Endothelial cell of umbilical vein (primary cell): ENCODE measurements at regions not wholly inside any gene's neighbourhood (a gene's known extent, or its start where the extent isn't known, plus 50 kb on each side); places are given as distances from the start of the nearest gene placed in this dataset.

Experiments used
- BruUV-seq: library from RNA; stranded (reverse); fragments of 400-500 nt; replicated peaks from 2 replicates; lab custom pipeline; 2021; lab: Mats Ljungman, UMichigan
- CTCF ChIA-PET: fragments of 300-600, 350-600 bp; sonication (Branson Sonifier 250); formaldehyde crosslinking; loops from one replicate; lab custom pipeline; 2021; ENCODE audit warnings: antibody characterized with exemption, inconsistent platforms; lab: Charles Lee
- POLR2A ChIA-PET: fragments of 300-600, 350-600 bp; sonication (Branson Sonifier 250); formaldehyde crosslinking; loops from one replicate; lab custom pipeline; 2021; ENCODE audit warnings: antibody characterized with exemption, inconsistent platforms; lab: Charles Lee
- DNase-seq: peaks from one replicate; pipeline ENCODE4 v3.0.0-alpha.2; 2011; ENCODE audit warnings: low read depth, low spot score
- FAIRE-seq: peaks from 2 replicates; lab custom pipeline; 2011; peaks lifted over from hg19 to GRCh38; lab: Jason Lieb, UNC
- H2AFZ ChIP-seq: 2 replicates; pipeline ENCODE4 v1.6.0; 2012; ENCODE audit warnings: low read depth, low read length, control low read depth, inconsistent platforms
- H3K27ac ChIP-seq: 2 replicates; pipeline ENCODE4 v1.5.1; 2011; ENCODE audit warnings: low read depth, mild to moderate bottlenecking, control low read depth, low read length, moderate library complexity; ENCODE audit not compliant: insufficient read depth
- H3K27me3 ChIP-seq, 2 experiments: 2 replicates each; pipeline versions ENCODE4 v1.6.0 to v1.6.1; 2011; ENCODE audit warnings: low read length in 2 of 2, mixed read lengths in 1 of 2; ENCODE audit not compliant: control insufficient read depth in 2 of 2, insufficient read depth in 2 of 2
- H3K36me3 ChIP-seq, 2 experiments: 2 replicates in 1 of 2; 3 replicates in 1 of 2; pipeline ENCODE4 v1.5.1; 2011; ENCODE audit warnings: low read length in 2 of 2, mild to moderate bottlenecking in 1 of 2, moderate library complexity in 1 of 2; ENCODE audit not compliant: control insufficient read depth in 2 of 2, insufficient read depth in 2 of 2; ENCODE audit errors: extremely low read depth in 1 of 2
- H3K4me1 ChIP-seq: 3 replicates; pipeline ENCODE4 v1.5.1; 2011; ENCODE audit warnings: mild to moderate bottlenecking, low read length; ENCODE audit not compliant: control insufficient read depth, insufficient read depth; ENCODE audit errors: extremely low read depth
- H3K4me2 ChIP-seq: 2 replicates; pipeline ENCODE4 v1.6.1; 2011; ENCODE audit warnings: low read length, control low read depth, mixed read lengths; ENCODE audit not compliant: insufficient read depth
- H3K4me3 ChIP-seq, 3 experiments: fragments of 200-600 bp in 1 of 3; sonication (generic), shearing (Covaris generic) in 1 of 3; replicated peaks in 1 of 3; 2 replicates each; pipeline ENCODE4 v1.5.1; 2011 to 2016; ENCODE audit warnings: control low read depth in 3 of 3, low read length in 3 of 3, mild to moderate bottlenecking in 2 of 3, inconsistent platforms in 1 of 3, low read depth in 1 of 3, moderate library complexity in 1 of 3; ENCODE audit not compliant: insufficient read depth in 1 of 3
- H3K79me2 ChIP-seq: 2 replicates; pipeline ENCODE4 v1.6.0; 2012; ENCODE audit warnings: low read length, inconsistent platforms; ENCODE audit not compliant: control insufficient read depth, insufficient read depth
- H3K9ac ChIP-seq: replicated peaks from 2 replicates; pipeline ENCODE3; 2011; ENCODE audit warnings: low read length, control low read depth; ENCODE audit not compliant: insufficient read depth; ENCODE audit errors: extremely low read depth
- H3K9me1 ChIP-seq: replicated peaks from 3 replicates; pipeline ENCODE4 v1.6.0; 2011; ENCODE audit warnings: mild to moderate bottlenecking, low read length; ENCODE audit not compliant: control insufficient read depth, insufficient read depth; ENCODE audit errors: extremely low read depth
- H3K9me3 ChIP-seq: replicated peaks from 2 replicates; pipeline ENCODE4 v1.5.1; 2012; ENCODE audit warnings: low read length, inconsistent platforms; ENCODE audit not compliant: control insufficient read depth, insufficient read depth
- H4K20me1 ChIP-seq: replicated peaks from 2 replicates; pipeline ENCODE3; 2011; ENCODE audit warnings: mild to moderate bottlenecking, low read length; ENCODE audit not compliant: control insufficient read depth, insufficient read depth; ENCODE audit errors: extremely low read depth
- CTCF ChIP-seq, 2 donors: IDR thresholded peaks; 1 replicate in 1 of 2; 2 replicates in 1 of 2; pipeline ENCODE4 v1.5.1; 2011; ENCODE audit warnings: low read length in 2 of 2, mild to moderate bottlenecking in 2 of 2, moderate library complexity in 2 of 2, control low read depth in 1 of 2, inconsistent platforms in 1 of 2, low read depth in 1 of 2; ENCODE audit not compliant: insufficient read depth in 1 of 2; ENCODE audit errors: extremely low read depth in 1 of 2
- FOS ChIP-seq: IDR thresholded peaks from 2 replicates; pipeline ENCODE4 v1.6.1; 2011; ENCODE audit warnings: mild to moderate bottlenecking, low read length, moderate library complexity, borderline replicate concordance; ENCODE audit not compliant: insufficient read depth
- GATA2 ChIP-seq: IDR thresholded peaks from 2 replicates; pipeline ENCODE4 v1.7.0; 2011; ENCODE audit warnings: low read depth, mild to moderate bottlenecking, moderate library complexity, mixed read lengths, low read length; ENCODE audit not compliant: insufficient read length, insufficient read depth
- JUN ChIP-seq: IDR thresholded peaks from 2 replicates; pipeline ENCODE4 v1.6.1; 2011; ENCODE audit warnings: borderline replicate concordance, low read depth; ENCODE audit not compliant: insufficient read length, insufficient read depth
- MAX ChIP-seq: IDR thresholded peaks from 2 replicates; pipeline ENCODE4 v1.6.1; 2011; ENCODE audit not compliant: insufficient read depth, insufficient read length
- MYC ChIP-seq: IDR thresholded peaks from one replicate; pipeline ENCODE4 v1.6.1; 2011; ENCODE audit warnings: mild to moderate bottlenecking, low read depth, low read length
- POLR2AphosphoS5 ChIP-seq: IDR thresholded peaks from 2 replicates; pipeline ENCODE4 v1.6.1; 2012; ENCODE audit warnings: low read depth, mild to moderate bottlenecking, control low read depth, low read length, moderate library complexity; ENCODE audit not compliant: insufficient read depth
- dilution Hi-C: fragments of 300-500 bp; cut with MboI; formaldehyde crosslinking; loops from one replicate; pipeline ENCODE4 v1.15.0; 2019; ENCODE audit warnings: low sequenced_read_pairs; ENCODE audit not compliant: extremely low pct_ligation_motif_present
- intact Hi-C: fragments of 100-400 bp; cut with micrococcal nuclease; formaldehyde crosslinking; loops from one replicate; pipeline ENCODE4 v1.10.0; 2022

GRCh38 chr4:151894246-151894645, 133.4 kb upstream of the GATB start:
- Histone ChIP-seq H4K20me1 (no peaks in the 10 kb centered on the region), H3K27me3 (no peaks in the 10 kb centered on the region), H3K9ac (no peak overlapping the region), H3K27ac (no peak overlapping the region), H3K4me2 (no peak overlapping the region), H3K36me3 (no peaks in the 10 kb centered on the region), H3K4me1 (no peaks in the 10 kb centered on the region), H3K9me1 (no peaks in the 10 kb centered on the region), H2AFZ (no peak overlapping the region), H3K9me3 (no peaks in the 10 kb centered on the region), H3K79me2 (no peaks in the 10 kb centered on the region), H3K4me3 (no peak overlapping the region)
- intact Hi-C loops: no loop called here
- dilution Hi-C loops: no loop called here
- no TSS peak for BruUV-seq
- FAIRE-seq (no peak), DNase-seq (no peak)
- ChIA-PET CTCF (no interaction called here), POLR2A (no interaction called here)
- TF ChIP-seq MAX (no peak), MYC (no peak), CTCF (IDR thresholded peaks at IDR 0.05; ENCODE audit: extremely low read depth in 1 of 2, insufficient read depth in 1 of 2, low read depth in 1 of 2, low read length in 2 of 2) (no peak), FOS (no peak), GATA2 (no peak), POLR2AphosphoS5 (no peak), JUN (no peak)
